ENCODE measurements at regions not wholly inside any gene's neighbourhood (a gene's known extent, or its start where the extent isn't known, plus 50 kb on each side); places are given as distances from the start of the nearest gene placed in this dataset.
A peak's percentile ranks its signal among the peaks of the same experiment; 100 is the strongest.
"Not testable (repeated sequence)": the region's sequence is repeated elsewhere in the genome, so short reads cannot be mapped to it uniquely, and the experiment has no call there.

DNA sequence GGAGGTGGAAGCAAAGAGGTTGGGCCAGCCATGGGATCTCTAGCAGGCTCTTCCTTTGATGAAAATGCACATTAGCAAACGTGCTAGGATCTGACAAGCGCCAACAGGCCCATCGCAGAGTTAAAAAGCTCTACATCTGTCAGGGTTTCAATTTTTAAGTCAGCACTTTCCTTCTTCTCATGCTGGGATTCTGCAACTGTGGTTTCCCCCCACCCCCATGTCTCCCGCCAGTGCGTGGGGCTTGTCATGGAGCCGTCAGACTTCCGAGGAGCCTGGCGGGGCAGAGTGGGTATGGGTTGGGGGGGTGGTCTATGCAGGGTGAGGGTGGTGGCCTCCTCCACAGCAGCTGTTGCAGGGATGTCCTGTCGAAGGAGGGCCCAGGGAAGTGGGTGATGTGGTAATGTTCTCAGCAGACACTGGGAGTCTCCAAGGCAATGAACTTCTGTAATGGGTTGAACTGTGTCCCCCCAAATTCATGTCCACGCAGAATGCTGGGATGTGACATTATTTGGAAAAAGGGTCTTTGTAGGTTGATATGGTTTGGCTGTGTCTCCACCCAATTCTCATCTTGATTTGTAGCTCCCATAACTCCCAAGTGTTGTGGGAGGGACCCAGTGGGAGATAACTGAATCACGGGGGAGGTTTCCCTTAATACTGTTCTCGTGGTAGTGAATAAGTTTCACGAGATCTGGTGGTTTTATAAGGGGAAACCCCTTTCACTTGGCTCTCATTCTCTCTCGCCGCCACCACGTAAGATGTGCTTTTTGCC lies 115.2 kb upstream of the MAP1LC3B2 start:
- Mint-ChIP-seq H3K9me3 (no peaks in the 10 kb centered on the region), H3K4me1 (peaks cover 18% of the 10 kb centered on the region), H3K27ac (peak overlapping the region; percentile 51 to 96 (median 76)), H3K27me3 (ENCODE audit: low read depth) (no peaks in the 10 kb centered on the region), H3K36me3 (ENCODE audit: low read depth) (no peaks in the 10 kb centered on the region), H3K4me3 (no peak overlapping the region)
- TF ChIP-seq, protein P1, sequence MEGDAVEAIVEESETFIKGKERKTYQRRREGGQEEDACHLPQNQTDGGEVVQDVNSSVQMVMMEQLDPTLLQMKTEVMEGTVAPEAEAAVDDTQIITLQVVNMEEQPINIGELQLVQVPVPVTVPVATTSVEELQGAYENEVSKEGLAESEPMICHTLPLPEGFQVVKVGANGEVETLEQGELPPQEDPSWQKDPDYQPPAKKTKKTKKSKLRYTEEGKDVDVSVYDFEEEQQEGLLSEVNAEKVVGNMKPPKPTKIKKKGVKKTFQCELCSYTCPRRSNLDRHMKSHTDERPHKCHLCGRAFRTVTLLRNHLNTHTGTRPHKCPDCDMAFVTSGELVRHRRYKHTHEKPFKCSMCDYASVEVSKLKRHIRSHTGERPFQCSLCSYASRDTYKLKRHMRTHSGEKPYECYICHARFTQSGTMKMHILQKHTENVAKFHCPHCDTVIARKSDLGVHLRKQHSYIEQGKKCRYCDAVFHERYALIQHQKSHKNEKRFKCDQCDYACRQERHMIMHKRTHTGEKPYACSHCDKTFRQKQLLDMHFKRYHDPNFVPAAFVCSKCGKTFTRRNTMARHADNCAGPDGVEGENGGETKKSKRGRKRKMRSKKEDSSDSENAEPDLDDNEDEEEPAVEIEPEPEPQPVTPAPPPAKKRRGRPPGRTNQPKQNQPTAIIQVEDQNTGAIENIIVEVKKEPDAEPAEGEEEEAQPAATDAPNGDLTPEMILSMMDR (IDR thresholded peaks at IDR 0.05; ENCODE audit: unreplicated experiment in 3 of 3): no peak

DNA sequence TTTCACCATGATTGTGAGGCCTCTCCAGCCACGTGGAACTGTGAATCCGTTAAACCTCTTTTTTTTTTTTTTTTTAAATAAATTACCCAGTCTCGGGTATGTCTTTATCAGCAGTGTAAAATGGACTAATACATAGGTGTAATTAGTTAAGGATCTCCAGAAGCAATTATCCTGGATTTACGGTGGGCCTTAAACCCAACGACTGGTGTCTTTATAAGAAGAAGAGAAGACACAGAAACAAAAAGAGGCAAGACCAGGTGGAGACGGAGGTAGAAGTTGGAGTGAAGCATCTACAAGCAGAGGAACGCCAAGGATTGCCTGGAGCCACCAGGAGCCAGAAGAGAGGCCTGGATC lies 114.6 kb upstream of the MAP1LC3B2 start:
- Mint-ChIP-seq H3K4me1 (peaks cover 18% of the 10 kb centered on the region), H3K9me3 (no peaks in the 10 kb centered on the region), H3K4me3 (no peak overlapping the region), H3K27me3 (ENCODE audit: low read depth) (no peaks in the 10 kb centered on the region), H3K27ac (peak overlapping the region in 1 of 3 experiments; percentile 76), H3K36me3 (ENCODE audit: low read depth) (no peaks in the 10 kb centered on the region)
- TF ChIP-seq, protein P1 (IDR thresholded peaks at IDR 0.05; ENCODE audit: unreplicated experiment in 3 of 3): no peak

DNA sequence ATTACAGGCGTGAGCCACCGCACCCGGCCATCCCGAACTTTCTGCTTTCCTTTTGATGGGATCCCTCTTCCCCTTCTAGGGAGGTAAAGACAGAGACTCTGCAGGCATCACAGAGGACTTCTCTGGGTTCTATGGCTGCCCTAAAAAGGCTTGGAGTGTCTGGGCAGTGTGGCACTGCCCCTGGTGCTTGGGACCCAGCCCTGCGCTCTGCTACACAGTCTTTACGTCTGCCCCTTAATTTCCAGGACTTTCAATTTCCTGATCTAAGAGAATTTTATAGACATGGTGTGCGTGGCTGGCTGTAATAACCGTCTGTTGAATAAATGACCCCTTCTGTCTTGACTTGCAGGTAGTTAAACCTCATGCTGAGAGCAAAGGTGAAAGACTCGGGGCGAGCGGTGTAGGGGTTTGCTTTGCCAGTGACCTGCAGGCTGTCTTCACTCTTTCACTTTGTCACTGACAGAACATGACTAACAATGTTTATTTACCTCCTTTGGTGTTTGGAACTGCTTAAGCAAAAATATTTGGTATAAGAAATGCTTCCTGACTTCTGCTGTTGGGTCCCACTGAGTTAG lies 110.9 kb upstream of the MAP1LC3B2 start:
- Mint-ChIP-seq H3K9me3 (no peaks in the 10 kb centered on the region), H3K27ac (no peak overlapping the region), H3K36me3 (ENCODE audit: low read depth) (no peaks in the 10 kb centered on the region), H3K4me1 (peaks cover 17% of the 10 kb centered on the region), H3K27me3 (ENCODE audit: low read depth) (no peaks in the 10 kb centered on the region), H3K4me3 (no peak overlapping the region)
- TF ChIP-seq, protein P1 (IDR thresholded peaks at IDR 0.05; ENCODE audit: unreplicated experiment in 3 of 3): no peak

DNA sequence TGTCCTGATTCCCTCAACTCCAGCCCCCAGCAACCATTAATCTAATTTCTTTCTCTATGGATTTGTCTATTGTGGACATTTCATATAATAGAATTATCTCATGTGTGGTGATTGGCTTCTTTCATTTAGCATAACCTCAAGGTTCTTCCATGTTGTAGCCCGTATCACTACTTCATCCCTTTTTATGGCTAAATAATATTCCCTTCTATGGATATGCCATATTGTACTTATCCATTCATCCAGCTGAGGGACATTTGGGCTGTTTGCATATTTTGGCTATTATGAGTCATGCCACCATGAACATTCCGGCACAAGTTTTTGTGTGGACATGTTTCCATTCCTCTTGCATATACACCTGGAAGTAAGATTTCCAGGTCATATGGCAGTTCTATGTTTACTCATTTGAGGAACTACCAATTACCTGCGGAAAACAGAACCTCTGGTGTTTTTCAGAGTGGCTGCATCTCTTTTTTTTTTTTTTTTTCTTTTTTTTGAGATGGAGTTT lies 108.7 kb upstream of the MAP1LC3B2 start:
- Mint-ChIP-seq H3K9me3 (no peaks in the 10 kb centered on the region), H3K4me1 (peaks cover 19% of the 10 kb centered on the region), H3K27ac (no peak overlapping the region), H3K36me3 (ENCODE audit: low read depth) (no peaks in the 10 kb centered on the region), H3K4me3 (no peak overlapping the region), H3K27me3 (ENCODE audit: low read depth) (peaks cover 3% of the 10 kb centered on the region)
- TF ChIP-seq, protein P1 (IDR thresholded peaks at IDR 0.05; ENCODE audit: unreplicated experiment in 3 of 3): no peak

DNA sequence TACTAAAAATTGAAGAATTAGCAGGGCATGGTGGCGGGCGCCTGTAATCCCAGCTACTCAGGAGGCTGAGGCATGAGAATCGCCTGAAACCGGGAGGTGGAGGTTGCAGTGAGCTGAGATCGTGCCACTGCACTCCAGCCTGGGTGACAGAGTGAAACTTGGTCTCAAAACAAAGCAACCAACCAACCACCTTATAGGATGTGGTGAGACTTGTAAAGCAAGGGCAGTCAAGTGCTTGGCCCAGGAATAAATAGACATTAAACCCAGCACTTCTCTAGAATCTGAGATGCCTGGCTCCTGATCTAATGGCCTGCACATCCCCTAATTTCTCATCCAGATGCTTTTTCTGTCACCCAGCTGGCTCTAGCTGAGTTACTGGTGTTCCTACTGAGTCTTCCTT lies 106.2 kb upstream of the MAP1LC3B2 start:
- not testable (repeated sequence) for H3K27me3 Mint-ChIP-seq (ENCODE audit: low read depth); H3K4me3 Mint-ChIP-seq; H3K27ac Mint-ChIP-seq; H3K9me3 Mint-ChIP-seq; H3K36me3 Mint-ChIP-seq (ENCODE audit: low read depth)
- peaks cover 29% of the 10 kb centered on the region for H3K4me1 Mint-ChIP-seq

DNA sequence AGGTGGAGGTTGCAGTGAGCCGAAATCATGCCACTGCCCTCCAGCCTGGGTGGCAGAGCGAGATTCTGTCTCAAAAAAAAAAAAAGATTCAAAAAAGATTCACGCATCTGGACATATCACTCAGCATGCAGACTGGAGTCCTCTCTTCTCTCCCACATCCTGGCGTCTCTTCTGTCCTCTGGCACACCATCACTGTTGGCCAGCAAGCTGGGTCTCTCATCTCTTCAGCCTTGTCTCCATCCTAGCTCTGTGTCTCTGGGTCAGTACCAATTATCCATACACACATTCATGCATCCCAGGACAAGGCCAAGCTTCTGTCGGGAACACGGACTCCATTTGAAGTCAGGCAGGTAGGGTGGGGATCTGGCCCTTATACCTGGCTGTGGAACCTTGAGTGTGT lies 105.5 kb upstream of the MAP1LC3B2 start:
- TF ChIP-seq, protein P1 (IDR thresholded peaks at IDR 0.05; ENCODE audit: unreplicated experiment in 3 of 3): no peak
- Mint-ChIP-seq H3K9me3 (no peaks in the 10 kb centered on the region), H3K27me3 (ENCODE audit: low read depth) (peaks cover 7% of the 10 kb centered on the region), H3K36me3 (ENCODE audit: low read depth) (no peaks in the 10 kb centered on the region), H3K27ac (peak overlapping the region in 1 of 3 experiments; percentile 49), H3K4me1 (peaks cover 29% of the 10 kb centered on the region), H3K4me3 (no peak overlapping the region)

All from nephron (organoid).